Urothelium cell line (cell line): ENCODE measurements at regions not wholly inside any gene's neighbourhood (a gene's known extent, or its start where the extent isn't known, plus 50 kb on each side); places are given as distances from the start of the nearest gene placed in this dataset.
A peak's percentile ranks its signal among the peaks of the same experiment; 100 is the strongest.
"Not testable (repeated sequence)": the region's sequence is repeated elsewhere in the genome, so short reads cannot be mapped to it uniquely, and the experiment has no call there.

Experiments
- DNase-seq: peaks from one replicate; pipeline ENCODE4 v3.0.0; 2011; ENCODE audit warnings: low spot score, mixed read lengths
- FAIRE-seq: peaks from 2 replicates; lab custom pipeline; 2011; peaks lifted over from hg19 to GRCh38; lab: Jason Lieb, UNC

DNA sequence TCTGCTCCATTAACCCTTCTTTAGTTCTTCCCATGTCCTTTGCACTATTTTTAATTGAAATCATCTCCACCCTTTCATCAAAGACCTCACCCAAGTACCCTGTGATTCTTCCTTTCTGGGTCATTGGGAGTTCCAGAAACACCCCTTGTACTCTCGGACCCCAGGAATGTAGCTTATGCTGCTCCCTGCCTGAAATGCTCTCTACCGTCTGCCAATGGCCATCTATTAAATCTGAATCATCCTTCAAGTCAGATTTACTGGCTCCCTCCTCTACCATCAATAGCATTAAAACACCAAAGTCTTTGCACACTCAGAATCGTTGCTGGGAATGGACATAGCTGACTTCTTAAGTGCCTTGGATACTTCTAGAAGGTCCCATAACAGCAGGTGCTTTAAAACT lies 73.2 kb upstream of the GADD45A start:
- DNase-seq (no peak), FAIRE-seq (no peak)

DNA sequence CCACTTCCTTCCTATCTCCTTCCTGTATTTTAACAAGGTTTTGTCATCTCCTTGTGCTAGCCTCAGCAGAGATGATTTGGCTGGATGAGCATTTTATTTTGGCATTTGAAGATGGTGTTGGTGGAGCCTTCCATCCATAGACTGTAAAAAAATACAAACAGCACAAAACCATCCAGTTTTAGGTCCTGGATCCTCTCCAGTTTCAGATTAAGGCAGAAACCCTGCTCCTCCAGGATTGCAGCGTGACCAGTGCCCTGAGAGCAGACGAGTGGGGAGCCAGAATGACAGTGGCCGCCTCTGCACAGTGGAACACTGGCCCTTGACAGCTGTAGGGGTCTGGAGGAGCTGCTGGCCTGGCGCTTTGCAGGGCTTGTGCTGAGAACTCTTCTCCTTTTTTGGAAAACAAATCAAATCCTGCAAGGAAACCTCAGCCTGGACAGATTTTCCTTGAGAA lies 72.2 kb upstream of the GADD45A start:
- DNase-seq (no peak), FAIRE-seq (no peak)

DNA sequence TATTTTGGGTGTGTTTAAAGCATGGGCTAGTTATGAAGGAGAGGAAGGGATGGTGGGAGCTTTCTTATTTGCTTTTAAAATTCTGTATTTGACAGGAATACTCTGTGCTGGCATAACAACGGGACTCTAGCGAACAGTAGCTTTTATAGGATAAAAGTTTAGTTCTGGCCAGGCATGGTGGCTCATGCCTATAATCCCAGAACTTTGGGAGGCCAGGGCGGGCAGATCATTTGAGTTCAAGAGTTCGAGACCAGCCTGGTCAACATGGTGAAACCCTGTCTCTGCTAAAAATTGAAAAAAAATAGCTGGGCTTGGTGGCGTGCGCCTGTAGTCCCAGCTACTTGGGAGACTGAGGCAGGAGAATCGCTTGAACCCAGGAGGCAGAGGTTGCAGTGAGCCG lies 71.5 kb upstream of the GADD45A start:
- FAIRE-seq, DNase-seq: not testable (repeated sequence)

DNA sequence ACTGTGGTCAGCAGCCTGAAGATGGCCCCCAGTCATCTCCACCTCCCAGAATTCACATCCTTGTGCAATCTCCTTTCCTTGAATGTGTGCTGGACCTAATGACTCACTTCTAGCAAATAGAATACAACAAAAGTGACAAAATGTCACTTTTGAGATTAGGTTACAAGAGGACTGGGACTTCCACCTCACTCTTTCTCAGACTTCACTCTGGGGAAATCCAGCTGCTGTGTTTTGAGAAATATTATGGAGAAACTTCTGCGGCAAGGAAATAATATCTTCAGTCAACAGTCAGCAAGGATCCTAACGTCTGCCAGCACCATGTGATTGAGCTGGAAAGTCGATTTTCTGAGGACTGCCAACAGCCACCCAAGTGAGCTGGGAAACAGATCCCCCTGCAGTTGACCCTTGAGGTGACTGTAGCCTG lies 70.5 kb upstream of the GADD45A start:
- FAIRE-seq, result no peak
- DNase-seq, result no peak

DNA sequence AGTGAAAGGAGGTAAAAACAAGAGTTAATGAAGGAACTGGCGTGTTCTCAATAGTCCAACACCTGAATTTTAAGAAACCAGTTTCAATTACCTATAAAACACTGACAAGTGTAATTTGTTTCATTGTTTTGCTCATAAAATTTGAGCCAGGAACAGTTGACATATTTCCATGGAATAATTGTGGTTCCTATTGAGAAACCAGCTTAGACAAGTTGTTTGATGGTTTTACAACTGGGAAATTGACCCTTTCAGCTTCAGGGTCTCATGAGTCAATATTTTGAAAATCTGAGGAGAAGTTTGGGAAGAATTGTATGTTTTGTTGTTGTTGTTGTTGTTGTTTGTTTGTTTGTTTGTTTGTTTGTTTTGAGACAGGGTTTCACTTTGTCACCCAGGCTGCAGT lies 69.1 kb upstream of the GADD45A start:
- DNase-seq, result no peak
- FAIRE-seq, result no peak

DNA sequence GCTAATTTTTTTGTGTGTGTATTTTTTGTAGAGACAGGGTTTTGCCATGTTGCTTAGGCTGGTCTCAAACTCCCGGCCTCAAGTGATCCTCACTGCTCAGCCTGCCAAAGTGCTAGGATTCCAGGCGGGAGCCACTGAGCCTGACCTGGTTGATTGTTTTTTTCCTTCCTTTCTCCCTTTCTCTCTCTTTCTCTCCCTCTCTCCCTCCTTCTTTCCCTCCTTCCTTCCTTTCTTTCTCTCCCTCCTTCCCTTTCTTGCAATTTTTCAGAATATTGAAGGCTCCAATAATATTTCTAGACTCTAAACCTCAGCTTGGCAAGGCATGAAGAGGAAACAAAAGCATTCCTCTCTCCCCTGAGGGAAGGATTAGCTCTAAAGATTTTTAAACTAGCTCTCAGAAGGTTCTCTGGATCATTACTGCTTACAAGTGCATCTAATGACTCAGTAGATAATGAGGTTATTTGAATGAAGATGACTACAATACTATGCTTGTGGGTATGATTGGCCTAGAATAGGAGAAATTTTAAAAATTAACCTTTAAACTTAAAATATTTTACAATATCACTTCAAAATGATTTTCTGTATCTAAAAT lies 68.5 kb upstream of the GADD45A start:
- no peak for DNase-seq
- no peak for FAIRE-seq

DNA sequence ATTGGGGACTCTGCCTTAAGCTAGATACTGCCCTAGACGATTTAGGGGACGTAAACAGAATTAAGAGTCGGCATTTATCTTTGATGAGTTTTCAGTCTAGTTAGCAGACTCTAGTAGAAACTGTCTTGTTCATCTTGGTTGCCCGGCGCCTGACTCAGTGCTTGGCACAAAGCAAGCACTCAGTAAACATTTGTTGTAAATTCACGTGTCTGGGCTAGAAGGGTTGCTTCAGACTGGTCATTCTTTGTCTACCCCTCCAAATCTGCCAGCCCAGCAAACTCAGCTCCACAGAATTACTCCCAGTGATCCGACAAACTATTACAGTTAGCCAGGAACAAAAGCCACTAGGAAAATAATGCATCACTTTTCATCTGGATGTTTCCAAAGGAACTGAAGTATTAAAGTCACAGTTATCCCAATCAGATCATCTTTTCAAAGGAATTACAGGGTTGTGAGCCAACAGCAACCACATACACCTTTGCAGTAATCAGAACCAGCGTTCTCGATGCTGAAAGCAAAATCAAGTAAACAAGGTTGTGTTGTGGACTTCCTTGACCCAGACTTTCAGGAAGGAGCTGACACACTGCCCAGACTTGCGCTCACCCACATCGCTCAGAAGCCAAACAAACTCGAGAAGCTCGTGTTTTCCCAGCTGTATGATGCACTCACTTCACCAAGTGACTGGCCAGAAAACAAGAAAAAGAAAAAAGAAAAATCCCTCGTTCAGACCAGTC lies 66.5 kb upstream of the GADD45A start:
- no peak for FAIRE-seq
- no peak for DNase-seq

DNA sequence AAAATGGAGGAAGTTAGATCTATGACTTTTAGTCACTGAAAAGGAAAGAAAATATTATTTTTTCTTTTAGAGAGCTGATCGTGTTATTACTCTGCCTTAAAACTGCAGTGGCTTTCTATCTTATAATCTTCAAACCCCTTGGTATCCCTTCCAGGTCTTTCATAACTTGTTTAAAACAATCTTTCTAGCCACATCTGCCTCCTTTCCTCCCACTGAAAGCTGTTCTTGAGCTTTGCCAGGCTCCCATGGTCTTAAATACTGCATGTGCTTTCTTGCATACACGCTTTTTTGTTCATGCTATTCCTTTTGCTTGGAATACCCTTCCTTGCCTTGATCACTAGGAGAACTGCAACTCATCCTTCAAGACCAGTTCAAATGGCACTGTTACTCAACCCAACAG lies 65.9 kb upstream of the GADD45A start:
- no peak for FAIRE-seq

DNA sequence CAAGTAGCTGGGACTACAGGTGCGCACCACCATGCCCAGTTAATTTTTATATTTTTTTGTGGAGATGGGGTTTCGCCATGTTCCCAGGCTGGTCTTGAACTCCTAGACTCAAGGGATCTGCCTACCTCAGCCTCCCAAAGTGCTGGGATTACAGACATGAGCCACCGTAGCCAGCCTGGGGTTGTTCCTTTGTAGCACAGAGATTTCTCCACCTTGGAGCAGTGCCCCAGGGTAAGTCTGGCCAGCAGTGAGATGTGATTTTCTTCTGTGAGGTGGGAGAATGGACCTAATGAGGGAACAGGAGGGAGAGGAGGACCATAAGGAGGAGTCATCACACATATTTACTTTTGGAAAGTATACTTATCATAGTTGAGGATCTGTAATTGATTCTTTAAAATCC lies 61.1 kb upstream of the GADD45A start:
- DNase-seq (no peak), FAIRE-seq (no peak)

More for the DNA sequence above, 65.9 kb upstream of the GADD45A start:
- no peak for DNase-seq

DNA sequence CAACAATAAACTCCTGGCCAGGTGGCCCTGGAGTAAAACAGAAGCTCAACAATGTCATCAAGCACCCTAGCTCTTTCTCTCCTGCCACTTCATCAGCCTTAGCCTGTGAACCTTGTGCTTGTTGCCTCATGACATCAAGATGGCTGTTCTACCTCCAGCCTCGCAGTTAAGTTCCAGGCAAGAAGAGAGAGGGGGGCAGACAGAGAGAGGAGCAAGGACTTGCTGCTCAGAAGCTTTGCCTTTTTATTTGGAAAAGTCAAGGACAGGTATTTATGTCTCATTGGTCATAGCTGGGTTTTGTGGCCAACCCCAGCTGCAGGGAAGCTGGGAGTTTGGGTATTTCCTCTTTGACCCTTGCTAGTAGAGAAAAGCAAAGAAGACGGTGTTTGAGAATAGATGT lies 60.3 kb upstream of the GADD45A start:
- FAIRE-seq, result no peak
- no peak for DNase-seq

DNA sequence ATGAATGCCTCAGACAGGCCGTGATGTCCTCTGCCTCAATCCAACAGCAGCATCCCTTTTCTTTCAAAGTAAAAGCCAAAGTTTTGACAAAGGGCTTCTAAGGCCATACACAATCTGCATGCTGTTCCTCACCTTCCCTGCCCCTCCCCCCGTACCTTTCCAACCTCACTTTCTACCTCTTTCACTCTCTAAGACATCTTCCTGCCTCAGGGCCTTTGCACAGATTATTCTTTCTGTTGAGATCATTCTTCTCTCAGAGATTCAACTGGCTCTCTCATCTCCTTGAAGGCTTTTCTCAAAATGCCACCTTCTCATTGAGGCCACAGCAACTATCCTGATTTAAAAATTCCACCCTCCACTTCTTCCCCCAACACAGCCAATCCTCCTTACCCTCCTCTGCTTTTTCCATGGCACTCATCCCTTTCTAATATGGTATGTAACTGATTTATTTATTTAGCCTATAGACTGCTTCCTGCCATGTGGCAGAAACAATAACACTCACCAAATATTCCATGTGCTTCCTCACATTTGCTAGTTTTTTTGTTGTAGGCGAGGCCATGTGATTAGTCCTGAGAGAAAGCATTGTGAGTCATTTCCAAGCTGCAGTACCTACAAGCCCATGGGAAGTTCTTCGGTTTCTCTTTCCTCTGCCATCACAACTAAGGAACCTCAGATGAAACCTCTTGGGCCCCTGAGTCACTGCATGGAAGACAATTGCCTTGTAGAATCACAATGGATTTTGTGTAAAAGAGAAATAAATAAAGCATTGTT lies 58.7 kb upstream of the GADD45A start:
- DNase-seq, result peak; percentile 76
- FAIRE-seq, result no peak

DNA sequence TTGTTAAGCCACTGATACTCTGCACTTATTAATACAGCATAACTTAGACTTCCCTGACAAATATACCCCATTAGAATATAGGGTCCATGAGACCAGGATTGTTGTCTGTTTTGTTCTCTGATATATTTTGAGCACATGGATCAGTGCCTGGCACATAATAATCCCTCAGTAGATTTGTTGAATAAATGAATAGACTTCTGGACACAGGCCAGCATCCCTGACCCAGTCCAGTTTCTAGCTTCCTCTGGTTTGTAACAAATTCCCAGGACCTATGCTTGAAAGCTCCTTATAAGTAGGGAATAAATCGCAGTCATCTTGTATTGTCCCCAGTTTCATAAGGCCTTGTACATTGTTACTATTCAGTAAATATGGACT lies 58.2 kb upstream of the GADD45A start:
- DNase-seq (no peak), FAIRE-seq (no peak)

DNA sequence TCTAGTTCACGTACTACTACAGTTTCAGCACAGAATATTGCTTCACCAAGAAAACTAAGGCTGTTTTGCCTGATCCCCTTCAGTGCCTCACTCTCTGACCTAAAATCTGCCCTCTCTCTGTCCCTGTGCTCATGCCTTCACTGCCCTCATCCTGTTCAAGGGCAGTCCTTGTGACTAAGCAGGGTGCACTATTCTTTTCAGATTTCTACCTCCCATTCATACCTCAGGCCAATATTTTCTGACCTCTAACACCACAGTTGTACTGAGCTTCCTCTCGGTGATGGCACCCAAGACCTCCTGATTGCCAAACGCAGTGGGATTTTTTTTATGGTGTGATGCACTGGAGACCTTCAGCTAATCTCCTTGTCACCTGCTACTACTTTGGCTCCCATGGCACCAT lies 57.7 kb upstream of the GADD45A start:
- DNase-seq (no peak), FAIRE-seq (no peak)

DNA sequence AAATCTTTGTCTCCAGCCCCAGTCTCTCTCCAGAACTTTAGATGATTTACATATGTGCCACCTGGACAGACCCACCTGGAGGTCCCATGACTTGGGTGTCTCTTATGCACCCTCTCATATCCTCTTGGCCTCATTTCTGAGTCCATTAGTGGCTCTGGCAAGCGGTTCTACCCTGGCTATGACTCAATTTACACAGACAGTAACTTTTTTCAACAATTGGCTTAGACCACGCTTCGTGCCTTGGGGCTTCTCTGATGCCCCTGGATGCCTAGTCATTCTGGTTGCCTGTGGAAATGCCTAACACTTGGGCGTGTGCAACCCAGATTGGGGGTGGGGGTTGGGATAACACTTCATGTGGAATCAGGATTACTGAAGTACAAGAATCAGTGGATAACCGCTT lies 57.1 kb upstream of the GADD45A start:
- DNase-seq (no peak), FAIRE-seq (no peak)

DNA sequence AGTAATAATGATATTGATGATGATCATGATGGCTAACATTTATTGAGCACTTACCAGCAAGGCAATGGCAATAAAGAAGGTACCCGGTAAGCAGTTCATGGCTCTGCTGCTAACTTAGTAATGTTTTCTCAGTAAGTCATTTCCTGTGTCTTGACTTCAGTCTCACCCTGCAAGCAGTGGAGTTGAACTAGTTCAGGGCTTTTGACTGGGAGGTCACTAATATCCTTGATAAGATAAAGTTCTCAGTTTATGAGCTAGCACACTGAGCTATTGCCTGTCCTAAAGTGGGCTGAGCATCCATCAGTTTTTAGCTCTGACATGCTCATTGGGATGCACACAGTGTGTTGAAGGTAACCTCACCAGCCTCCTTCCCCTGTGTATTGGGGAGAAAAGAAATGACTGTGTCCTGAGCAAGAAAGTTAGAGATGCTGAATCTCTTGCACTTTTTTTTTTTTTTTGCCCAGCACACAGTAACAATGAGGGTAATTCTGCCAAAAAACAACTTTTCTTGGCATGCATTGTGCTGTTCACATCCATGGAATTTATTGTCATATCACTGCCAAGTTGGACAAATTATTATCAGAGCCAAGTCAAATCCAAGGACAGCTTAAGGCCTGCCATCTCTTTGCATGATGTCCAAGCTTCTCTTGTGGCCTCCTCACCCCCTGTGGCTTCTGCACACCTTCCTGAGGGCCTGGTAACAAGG lies 55.5 kb upstream of the GADD45A start:
- DNase-seq, result no peak
- no peak for FAIRE-seq

DNA sequence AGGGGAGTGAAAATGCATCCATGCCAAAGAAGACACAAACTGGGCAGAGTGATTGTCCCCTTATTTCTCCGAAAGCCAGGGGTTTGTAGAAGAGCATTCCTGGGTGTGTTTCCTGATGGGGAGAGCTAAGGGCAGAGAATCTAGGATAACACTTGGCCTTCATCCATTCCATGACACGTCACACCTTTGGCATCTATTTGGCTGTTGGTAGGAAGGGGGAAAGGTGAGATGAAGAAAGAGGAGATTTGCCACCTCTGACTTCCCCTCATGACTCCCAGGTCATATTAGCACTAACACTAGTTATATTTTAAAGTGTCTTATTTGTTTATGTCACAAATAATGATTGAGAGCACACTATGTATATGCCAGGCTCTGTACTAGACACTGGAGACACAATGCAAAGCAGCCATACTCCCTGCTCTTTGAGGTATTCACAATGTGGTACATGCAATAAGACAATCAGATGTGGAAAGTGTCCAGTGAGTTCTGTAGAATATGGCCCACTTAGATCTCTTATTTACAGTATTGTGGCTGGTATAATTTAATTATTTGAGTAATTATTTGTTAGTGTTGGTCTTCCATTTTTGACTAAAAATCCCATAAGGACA lies 54.5 kb upstream of the GADD45A start:
- no peak for FAIRE-seq
- DNase-seq, result peak; percentile 64

DNA sequence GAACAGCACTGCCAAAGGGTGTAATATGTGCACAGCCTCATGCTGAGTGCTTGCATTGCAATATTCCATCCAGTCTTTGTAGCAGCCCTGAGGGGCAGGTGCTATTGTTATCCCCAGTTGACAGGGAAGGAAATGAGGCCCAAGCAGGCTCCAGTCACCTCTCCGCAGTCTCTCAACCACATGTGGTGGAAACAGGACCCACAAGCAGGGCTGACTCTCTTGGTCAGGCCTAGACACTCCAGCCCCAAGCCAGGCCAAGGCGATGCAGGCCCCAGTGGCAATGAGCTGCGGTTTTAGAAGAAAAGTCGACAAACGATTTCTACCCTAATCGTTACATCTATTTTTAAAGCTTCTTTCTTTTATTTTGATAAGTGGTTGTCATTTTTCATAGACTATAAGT lies 52.6 kb upstream of the GADD45A start:
- FAIRE-seq (no peak), DNase-seq (no peak)

DNA sequence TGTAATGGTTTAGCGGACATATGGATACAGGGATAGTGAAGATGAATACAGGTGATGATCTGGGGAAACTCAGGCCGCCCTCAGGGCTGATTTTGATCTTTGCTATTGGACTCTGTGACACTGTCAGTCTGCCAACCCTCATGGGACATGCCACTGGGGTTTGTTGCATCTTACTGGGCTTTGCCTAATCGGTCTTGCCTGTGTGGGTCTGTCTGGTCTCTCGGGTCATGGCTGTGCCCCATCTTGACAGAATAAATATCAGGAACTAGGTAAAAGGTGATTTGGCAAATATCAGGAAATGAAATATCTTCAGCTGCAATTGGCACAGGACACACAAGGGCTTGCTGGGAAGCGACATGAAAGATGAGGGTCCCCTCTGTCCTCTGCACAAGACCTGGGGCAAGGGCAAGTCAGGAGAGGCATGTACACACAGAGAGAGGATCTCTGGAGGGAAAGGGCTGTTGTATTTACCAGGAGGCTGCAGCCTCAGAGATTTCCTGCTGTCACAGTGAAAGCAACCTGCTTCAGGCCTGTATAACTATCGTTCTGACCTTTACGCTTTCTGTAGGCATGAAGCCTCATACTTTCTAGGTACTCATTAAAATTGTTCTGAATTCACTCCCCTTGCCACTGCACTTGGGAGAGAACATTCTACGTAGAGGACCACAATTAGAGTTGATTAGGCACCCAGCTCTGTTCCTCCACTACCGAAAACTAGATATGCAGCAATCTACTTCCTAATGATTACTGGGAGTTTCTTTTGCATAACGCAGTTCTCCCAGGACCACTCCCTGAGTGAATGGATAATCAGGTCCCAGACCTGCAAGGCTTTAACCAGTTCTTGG lies 52.0 kb upstream of the GADD45A start:
- DNase-seq, result no peak
- FAIRE-seq, result no peak

DNA sequence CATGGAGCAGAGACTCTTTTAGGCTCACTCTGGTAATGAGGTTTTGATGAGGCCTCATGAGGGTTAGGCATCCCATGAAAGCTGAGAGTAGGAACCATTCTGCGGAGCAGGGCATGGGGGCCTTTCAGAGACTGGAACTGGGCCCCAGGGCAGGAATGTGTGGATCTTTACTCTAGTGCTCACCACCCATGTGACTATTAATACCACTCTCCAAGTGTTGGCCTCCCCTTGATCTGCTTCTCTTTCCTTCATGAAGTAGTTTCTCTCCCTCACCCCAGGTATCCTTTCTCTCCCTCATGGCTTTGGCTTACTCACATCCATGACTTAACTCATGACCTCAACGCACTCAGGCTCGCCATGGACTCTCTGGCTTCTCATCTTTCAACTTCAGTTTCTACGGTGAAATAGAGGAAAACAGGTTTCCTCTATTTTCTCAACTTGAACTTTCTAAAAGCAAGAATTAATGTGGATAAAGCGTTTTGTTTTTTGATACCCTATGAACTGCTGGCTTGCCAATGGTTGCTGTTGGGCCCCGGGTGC lies 50.5 kb upstream of the GADD45A start:
- FAIRE-seq (no peak), DNase-seq (no peak)
